T-cell (primary cell): ENCODE measurements at regions not wholly inside any gene's neighbourhood (a gene's known extent, or its start where the extent isn't known, plus 50 kb on each side); places are given as distances from the start of the nearest gene placed in this dataset.
"Not testable (repeated sequence)": the region's sequence is repeated elsewhere in the genome, so short reads cannot be mapped to it uniquely, and the experiment has no call there.

ENCODE experiments used
- ATAC-seq, 4 experiments: fragments of 200-7000 bp in 3 of 4; fragments of 150-1000 bp in 1 of 4; cut with Tn5 transposase; replicated peaks in 1 of 4; 1 replicate in 3 of 4; 2 replicates in 1 of 4; pipeline ENCODE4 v1.10.0; 2021; ENCODE audit warnings: moderate library complexity in 3 of 4, mild to moderate bottlenecking in 2 of 4, moderate number of reproducible peaks in 1 of 4
- CTCF ChIA-PET, 2 donors: fragments of 300-600 bp; sonication (Branson Sonifier 250); formaldehyde crosslinking; loops; one replicate each; lab custom pipeline; 2022; ENCODE audit warnings: antibody characterized with exemption in 2 of 2; lab: Charles Lee
- POLR2A ChIA-PET, 2 donors: fragments of 300-600 bp; sonication (Branson Sonifier 250); formaldehyde crosslinking; loops; one replicate each; lab custom pipeline; 2022; ENCODE audit warnings: antibody characterized with exemption in 2 of 2; lab: Charles Lee
- DNase-seq, 35 experiments: peaks; one replicate each; pipeline versions ENCODE4 v3.0.0 to v3.0.0-alpha.2; 2013 to 2023
- H3K27ac ChIP-seq: one replicate; pipeline ENCODE4 v1.5.1; 2013; ENCODE audit warnings: low read length
- H3K27me3 ChIP-seq, 2 experiments: replicated peaks in 1 of 2; 1 replicate in 1 of 2; 2 replicates in 1 of 2; pipeline versions ENCODE4 v1.6.1 to v1.7.0; 2013; ENCODE audit warnings: low read length in 1 of 2, mixed read lengths in 1 of 2; ENCODE audit not compliant: control insufficient read depth in 2 of 2, insufficient read depth in 2 of 2; ENCODE audit errors: extremely low read depth in 1 of 2
- H3K36me3 ChIP-seq, 2 donors: 1 replicate in 1 of 2; 2 replicates in 1 of 2; pipeline versions ENCODE4 v1.6.1 to v1.7.0; 2013; ENCODE audit warnings: low read length in 1 of 2; ENCODE audit not compliant: control insufficient read depth in 2 of 2, insufficient read depth in 1 of 2; ENCODE audit errors: extremely low read depth in 1 of 2
- H3K4me1 ChIP-seq, 2 experiments: 1 replicate in 1 of 2; 2 replicates in 1 of 2; pipeline versions ENCODE4 v1.6.1 to v1.7.0; 2013; ENCODE audit warnings: low read length in 2 of 2, mixed read lengths in 1 of 2; ENCODE audit not compliant: insufficient read depth in 2 of 2, control insufficient read depth in 1 of 2; ENCODE audit errors: extremely low read depth in 1 of 2
- H3K4me3 ChIP-seq, 2 donors: 1 replicate in 1 of 2; 2 replicates in 1 of 2; pipeline versions ENCODE4 v1.5.1 to v1.7.0; 2013; ENCODE audit warnings: mild to moderate bottlenecking in 2 of 2, low read length in 1 of 2, moderate library complexity in 1 of 2; ENCODE audit not compliant: control insufficient read depth in 1 of 2; ENCODE audit errors: extremely low read depth in 1 of 2
- H3K9me3 ChIP-seq: 2 replicates; pipeline ENCODE4 v1.7.0; 2013
- H3K27ac Mint-ChIP-seq, 2 donors: one replicate each; pipeline ENCODE4 v1.8.0; 2020 to 2021; ENCODE audit warnings: mild to moderate bottlenecking in 2 of 2, mixed read lengths in 2 of 2
- H3K27me3 Mint-ChIP-seq, 2 donors: one replicate each; pipeline ENCODE4 v1.8.0; 2021 to 2022; ENCODE audit warnings: mixed read lengths in 2 of 2
- H3K36me3 Mint-ChIP-seq: one replicate; pipeline ENCODE4 v1.8.0; 2021; ENCODE audit warnings: mixed read lengths
- H3K4me1 Mint-ChIP-seq, 3 donors: one replicate each; pipeline ENCODE4 v1.8.0; 2020 to 2022; ENCODE audit warnings: mixed read lengths in 3 of 3, mild to moderate bottlenecking in 1 of 3
- H3K4me3 Mint-ChIP-seq, 3 donors: one replicate each; pipeline ENCODE4 v1.8.0; 2020 to 2022; ENCODE audit warnings: mild to moderate bottlenecking in 3 of 3, mixed read lengths in 3 of 3, moderate library complexity in 3 of 3
- H3K9me3 Mint-ChIP-seq, 3 donors: one replicate each; pipeline ENCODE4 v1.8.0; 2020 to 2022; ENCODE audit warnings: mixed read lengths in 3 of 3
- WGBS: methylation state at CpG from one replicate; pipeline ENCODE4 v1.1.5; 2013; ENCODE audit warnings: missing lambda C conversion rate; ENCODE audit not compliant: insufficient coverage; 5-methylcytosine and 5-hydroxymethylcytosine counted together

DNA sequence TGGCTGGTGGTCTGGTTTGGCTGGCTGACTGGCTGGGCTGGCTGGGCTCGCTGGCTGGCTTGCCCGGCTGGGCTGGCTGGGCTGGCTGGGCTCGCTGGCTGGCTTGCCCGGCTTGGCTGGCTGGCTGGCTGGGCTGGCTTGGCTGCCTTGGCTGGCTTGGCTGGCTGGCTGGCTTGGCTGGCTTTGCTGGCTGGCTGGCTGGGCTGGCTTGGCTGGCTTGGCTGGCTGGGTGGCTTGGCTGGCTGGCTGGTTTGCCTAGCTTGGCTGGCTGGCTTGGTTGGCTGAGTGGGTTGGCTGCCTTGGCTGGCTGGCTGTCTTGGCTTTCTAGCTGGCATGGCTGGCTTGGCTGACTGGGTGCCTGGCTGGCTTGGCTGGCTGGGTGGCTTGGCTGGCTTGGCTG, 245.1 kb upstream of the POTEB2 start:
- H3K4me1 Mint-ChIP-seq, H3K27me3 ChIP-seq, H3K4me3 Mint-ChIP-seq, H3K27ac Mint-ChIP-seq, H3K36me3 Mint-ChIP-seq, CTCF ChIA-PET, H3K9me3 Mint-ChIP-seq, H3K36me3 ChIP-seq, ATAC-seq, POLR2A ChIA-PET, H3K27ac ChIP-seq, H3K4me1 ChIP-seq, H3K4me3 ChIP-seq, H3K27me3 Mint-ChIP-seq, H3K9me3 ChIP-seq: not testable (repeated sequence)
- WGBS: no CpG with 5 or more reads among the region's 4 CpGs
- peak in 1 of 35 experiments; percentile 15 for DNase-seq

GRCh38 chr15:21110187-21110804, 244.2 kb upstream of the POTEB2 start:
- H3K36me3 Mint-ChIP-seq, H3K4me3 ChIP-seq, CTCF ChIA-PET, H3K4me3 Mint-ChIP-seq, H3K27me3 ChIP-seq, H3K4me1 ChIP-seq, H3K36me3 ChIP-seq, H3K9me3 Mint-ChIP-seq, H3K9me3 ChIP-seq, H3K27ac ChIP-seq, ATAC-seq, H3K27ac Mint-ChIP-seq, H3K4me1 Mint-ChIP-seq, POLR2A ChIA-PET, H3K27me3 Mint-ChIP-seq: not testable (repeated sequence)
- WGBS: 54% methylated on average over 2 of the region's 5 CpGs
- peak in 23 of 35 experiments; percentile 0 to 55 (median 17) for DNase-seq

DNA sequence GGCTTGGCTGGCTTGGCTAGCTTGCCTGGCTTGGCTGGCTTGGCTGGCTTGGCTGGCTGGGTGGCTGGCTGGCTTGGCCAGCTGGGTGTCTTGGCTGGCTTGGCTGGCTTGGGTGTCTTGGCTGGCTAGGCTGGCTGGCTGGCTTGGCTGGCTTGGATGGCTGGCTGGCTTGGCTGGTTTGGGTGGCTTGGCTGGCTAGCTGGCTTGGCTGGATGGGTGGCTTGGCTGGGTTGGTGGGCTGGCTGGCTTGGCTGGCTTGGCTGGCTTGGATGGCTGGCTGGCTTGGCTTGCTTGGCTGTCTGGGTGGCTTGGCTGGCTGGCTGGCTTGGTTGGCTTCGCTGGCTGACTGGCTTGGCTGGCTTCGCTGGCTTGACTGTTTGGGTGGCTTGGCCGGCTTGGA, 242.3 kb upstream of the POTEB2 start:
- H3K4me3 Mint-ChIP-seq, H3K27me3 Mint-ChIP-seq, H3K27me3 ChIP-seq, H3K4me1 ChIP-seq, H3K27ac ChIP-seq, H3K4me3 ChIP-seq, H3K9me3 Mint-ChIP-seq, DNase-seq, H3K36me3 Mint-ChIP-seq, POLR2A ChIA-PET, ATAC-seq, H3K36me3 ChIP-seq, H3K9me3 ChIP-seq, CTCF ChIA-PET, H3K4me1 Mint-ChIP-seq, H3K27ac Mint-ChIP-seq: not testable (repeated sequence)
- WGBS: no CpG with 5 or more reads among the region's 3 CpGs

DNA sequence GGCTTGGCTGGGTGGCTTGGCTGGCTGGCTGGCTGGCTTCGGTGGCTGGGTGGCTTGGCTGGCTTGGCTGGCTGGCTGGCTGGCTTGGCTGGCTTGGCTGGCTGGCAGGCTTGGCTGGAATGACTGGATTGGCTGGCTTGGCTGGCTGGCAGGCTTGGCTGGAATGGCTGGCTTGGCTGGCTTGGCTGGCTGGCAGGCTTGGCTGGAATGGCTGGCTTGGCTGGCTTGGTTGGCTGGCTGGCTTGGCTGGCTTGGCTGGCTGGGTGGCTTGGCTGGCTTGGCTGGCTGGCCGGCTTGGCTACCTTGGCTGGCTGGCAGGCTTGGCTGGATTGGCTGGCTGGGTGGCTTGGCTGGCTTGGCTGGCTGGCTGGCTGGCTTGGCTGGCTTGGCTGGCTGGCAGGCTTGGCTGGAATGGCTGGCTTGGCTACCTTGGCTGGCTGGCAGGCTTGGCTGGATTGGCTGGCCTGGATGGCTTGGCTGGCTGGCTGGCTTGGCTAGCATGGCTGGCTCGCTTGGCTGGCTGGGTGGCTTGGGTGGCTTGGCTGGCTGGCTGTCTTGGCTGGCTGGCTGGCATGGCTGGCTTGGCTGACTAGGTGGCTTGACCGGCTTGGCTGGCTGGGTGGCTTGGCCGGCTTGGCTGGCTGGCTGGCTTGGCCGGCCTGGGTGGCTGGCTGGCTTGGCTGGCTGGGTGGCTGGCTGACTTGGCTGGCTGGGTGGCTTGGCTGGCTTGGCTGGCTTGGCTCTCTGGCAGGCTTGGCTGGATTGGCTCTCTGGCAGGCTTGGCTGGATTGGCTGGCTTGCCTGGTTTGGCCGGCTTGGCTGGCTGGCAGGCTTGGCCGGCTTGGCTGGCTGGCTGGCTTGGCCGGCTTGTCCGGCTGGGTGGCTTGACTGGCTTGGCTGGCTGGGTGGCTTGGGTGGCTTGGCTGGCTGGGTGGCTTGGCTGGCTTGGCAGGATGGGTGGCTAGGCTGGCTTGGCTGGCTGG, 241.6 kb upstream of the POTEB2 start:
- H3K36me3 Mint-ChIP-seq, ATAC-seq, H3K9me3 ChIP-seq, H3K4me1 ChIP-seq, H3K27me3 Mint-ChIP-seq, H3K36me3 ChIP-seq, POLR2A ChIA-PET, H3K9me3 Mint-ChIP-seq, H3K27me3 ChIP-seq, H3K27ac ChIP-seq, H3K4me1 Mint-ChIP-seq, CTCF ChIA-PET, H3K4me3 ChIP-seq, H3K4me3 Mint-ChIP-seq, H3K27ac Mint-ChIP-seq: not testable (repeated sequence)
- WGBS: no CpG with 5 or more reads among the region's 10 CpGs
- DNase-seq: peak in 3 of 35 experiments; percentile 17 to 52 (median 30)

GRCh38 chr15:21096599-21096998, 230.5 kb upstream of the POTEB2 start:
- H3K9me3 Mint-ChIP-seq, H3K27ac ChIP-seq, CTCF ChIA-PET, H3K27ac Mint-ChIP-seq, H3K36me3 ChIP-seq, H3K9me3 ChIP-seq, DNase-seq, H3K4me1 Mint-ChIP-seq, H3K27me3 ChIP-seq, H3K4me3 Mint-ChIP-seq, H3K27me3 Mint-ChIP-seq, ATAC-seq, POLR2A ChIA-PET, H3K4me3 ChIP-seq, H3K36me3 Mint-ChIP-seq, H3K4me1 ChIP-seq: not testable (repeated sequence)
- no CpG with 5 or more reads among the region's 2 CpGs for WGBS

- POLR2A ChIA-PET, H3K36me3 Mint-ChIP-seq, H3K27me3 ChIP-seq, H3K36me3 ChIP-seq, H3K27ac ChIP-seq, H3K4me1 Mint-ChIP-seq, H3K9me3 Mint-ChIP-seq, CTCF ChIA-PET, H3K4me1 ChIP-seq, ATAC-seq, H3K27me3 Mint-ChIP-seq, H3K9me3 ChIP-seq, H3K4me3 Mint-ChIP-seq, H3K4me3 ChIP-seq, H3K27ac Mint-ChIP-seq, DNase-seq: not testable (repeated sequence)
- WGBS: no CpG with 5 or more reads among the region's 9 CpGs
Measured at GRCh38 chr15:21079544-21079943, 213.4 kb upstream of the POTEB2 start.
